NCI-H748 treated with DMSO at 0.1 percent for 48 hours (cell line): ENCODE measurements at regions not wholly inside any gene's neighbourhood (a gene's known extent, or its start where the extent isn't known, plus 50 kb on each side); places are given as distances from the start of the nearest gene placed in this dataset.

Source experiments
- DNase-seq: peaks from one replicate; lab custom pipeline; 2025; lab: John Stamatoyannopoulos, UW

DNA sequence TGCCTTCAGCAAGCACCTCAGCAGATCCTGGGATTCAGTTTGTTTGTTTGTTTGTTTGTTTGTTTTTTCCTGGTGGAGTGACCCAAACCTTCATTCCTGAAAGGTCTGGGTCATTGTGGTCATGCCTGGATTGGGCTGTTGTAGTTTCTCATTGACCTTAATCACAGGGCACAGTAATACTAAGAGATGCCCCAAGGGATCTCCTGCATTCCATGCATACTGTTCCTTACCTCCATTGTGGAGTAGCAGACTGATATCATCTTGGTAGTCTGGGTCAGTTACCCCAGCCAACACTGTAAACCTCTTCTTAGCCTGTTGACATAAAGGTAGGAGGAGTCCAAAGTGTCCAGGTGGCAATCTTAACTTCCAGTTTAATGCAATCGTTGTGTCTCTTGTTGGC, 1466.7 kb upstream of the CDH9 start:
- no peak for DNase-seq

GRCh38 chr5:28500511-28500910, 1462.1 kb upstream of the CDH9 start:
- no peak for DNase-seq

DNA sequence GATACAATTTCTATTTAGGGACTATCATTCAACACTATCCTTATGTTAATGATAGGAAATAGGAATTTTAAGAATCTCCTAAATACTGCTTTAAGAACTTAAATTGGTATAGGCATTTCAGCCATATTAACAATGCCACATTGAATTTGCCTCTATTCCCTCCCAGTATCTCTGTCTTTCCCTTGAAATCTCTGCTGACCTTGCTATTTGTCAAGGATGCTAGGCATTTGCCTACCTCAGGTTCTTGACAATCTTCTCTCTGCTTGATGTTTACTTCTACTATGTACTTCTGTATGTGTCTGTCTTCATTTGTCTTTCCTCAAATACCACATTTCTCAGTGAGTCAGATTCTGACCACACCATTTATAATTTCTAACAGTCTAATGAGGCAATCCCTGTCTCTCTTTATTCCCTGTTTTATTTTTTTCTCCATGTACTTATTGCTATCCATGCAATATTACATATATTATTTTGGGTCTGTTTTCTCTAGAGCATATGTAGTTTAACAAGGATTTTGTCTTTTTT, 1461.4 kb upstream of the CDH9 start:
- DNase-seq = no peak

DNA sequence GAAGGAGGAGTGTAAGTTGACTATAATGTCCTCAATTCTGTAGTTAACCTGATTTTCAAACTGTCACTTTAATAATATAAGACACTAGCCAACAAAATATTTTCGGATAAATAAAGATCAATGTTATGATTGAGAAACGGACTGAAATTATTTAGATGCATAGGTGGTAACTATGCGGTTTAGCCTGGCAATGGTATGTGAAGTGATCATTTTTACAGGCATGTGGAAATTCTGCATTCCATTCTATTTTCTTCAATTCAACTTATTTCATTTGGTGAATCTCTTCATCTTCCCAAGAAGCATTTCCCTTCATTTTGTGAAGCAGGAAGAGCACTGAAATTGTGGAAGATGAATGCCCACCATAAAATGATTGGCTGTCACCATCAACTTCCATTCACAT, 1457.5 kb upstream of the CDH9 start:
- DNase-seq = no peak

GRCh38 chr5:28493456-28493855, 1455.1 kb upstream of the CDH9 start:
- no peak for DNase-seq

DNA sequence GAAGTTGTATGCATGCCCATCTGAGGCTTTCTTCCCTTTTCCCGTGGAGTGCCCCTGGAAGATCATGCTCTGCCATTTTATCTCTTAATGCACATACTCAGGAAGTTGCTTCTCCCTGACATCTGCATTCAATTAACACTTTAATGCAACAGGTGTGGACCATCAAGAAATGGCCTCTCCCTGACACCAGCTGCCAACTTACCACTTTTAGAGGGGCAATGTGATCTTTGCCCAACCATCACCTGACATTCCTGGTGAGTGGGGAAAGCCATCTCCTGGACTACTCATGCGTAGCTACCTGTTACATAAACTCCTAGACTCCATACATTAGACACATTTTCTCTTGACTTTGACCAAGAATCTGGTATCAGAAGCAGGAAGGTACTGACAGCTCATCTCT, 1450.4 kb upstream of the CDH9 start:
- no peak for DNase-seq

DNA sequence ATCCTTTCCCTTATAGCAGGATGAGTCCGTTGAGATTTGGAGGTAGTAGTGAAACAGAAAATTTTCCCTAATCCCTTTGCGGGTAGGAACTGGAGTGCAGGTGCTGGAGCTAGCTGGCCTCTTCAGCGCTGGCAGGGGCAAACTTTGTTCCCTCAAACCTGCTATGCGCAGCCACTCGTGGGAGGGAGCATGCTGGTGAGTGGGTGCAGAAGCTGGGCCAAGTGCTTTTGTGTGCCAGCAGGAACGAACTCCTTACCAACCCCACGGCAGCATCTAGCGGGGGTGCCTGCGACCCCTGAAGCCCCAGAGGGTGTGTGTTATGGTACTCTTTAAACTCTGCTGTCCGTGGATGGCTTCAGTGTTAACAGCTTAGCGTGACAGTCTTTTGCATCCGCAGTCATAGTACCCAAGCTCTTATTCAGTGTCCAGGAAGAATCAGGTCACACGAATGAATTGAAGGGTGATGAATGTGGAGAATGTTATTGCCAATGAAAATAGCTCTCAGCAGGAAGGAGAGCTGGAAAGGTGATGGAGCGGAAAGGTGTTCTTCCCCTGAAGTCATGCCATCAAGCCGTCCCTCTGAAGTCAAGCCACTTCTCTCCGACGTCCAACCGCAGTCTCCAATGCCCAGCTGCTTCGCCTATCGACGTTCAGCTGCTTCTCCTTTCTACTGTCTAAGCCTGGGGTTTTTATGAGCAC, 1445.1 kb upstream of the CDH9 start:
- no peak for DNase-seq

- peak; percentile 82 for DNase-seq
Observed at GRCh38 chr5:28473531-28474107, 1435.2 kb upstream of the CDH9 start.

- no peak for DNase-seq
Observed at GRCh38 chr5:28468166-28468565, 1429.8 kb upstream of the CDH9 start.

DNA sequence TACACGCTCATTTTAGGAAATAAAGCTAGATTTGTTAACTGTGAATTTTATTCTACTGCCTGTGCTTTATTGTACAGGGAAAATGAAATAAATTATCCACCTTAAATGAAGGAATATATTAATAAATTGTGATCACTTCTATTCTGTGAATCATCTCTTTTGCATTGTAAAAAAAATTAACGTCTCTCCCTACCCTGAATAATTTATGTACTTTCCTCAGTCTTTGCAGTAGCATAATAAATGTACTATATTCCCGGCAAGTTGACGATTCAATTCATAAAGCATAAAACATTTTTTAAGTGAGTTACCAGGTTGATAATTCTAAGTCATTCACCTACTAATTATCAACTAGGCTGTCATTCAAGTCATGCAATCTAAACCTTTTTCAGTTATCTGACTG, 1425.3 kb upstream of the CDH9 start:
- no peak for DNase-seq

GRCh38 chr5:28451483-28451882, 1413.1 kb upstream of the CDH9 start:
- no peak for DNase-seq

DNA sequence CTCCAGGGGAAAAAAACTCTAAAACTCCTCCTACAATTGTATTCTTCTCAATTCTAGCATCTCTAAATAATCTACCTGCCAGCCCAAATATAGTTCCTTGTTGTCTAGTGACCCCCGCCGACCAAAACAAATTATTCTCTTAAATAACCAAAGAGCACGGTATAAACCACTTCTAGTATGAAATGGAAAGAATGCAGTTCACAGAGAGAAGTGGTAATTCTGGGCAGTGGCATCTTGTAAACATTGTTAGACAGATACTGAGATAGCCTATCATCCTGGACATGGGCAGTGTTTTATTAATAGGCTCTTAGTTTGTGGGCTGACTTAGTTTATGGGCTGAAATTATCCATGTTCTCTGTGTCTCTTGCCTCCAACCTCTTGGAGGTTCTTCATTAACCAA, 1412.6 kb upstream of the CDH9 start:
- DNase-seq = no peak

DNA sequence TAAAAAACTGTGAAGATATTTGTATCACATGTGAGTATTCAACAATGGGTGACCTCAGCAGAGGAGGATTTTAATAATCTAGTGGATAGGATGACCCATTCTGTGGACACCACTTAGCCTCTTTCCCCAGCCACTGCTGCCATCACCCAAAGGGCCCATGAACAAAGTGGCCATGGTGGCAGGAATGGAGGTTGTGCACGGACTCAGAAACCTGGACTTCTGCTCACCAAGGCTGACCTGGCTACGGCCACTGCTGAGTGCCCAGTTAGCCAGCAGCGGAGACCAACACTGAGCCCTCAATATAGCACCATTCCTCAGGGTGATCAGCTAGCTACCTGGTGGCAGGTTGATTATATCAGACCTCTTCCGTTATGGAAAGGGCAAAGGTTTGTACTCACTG, 1410.4 kb upstream of the CDH9 start:
- DNase-seq = no peak

GRCh38 chr5:28430565-28431178, 1392.3 kb upstream of the CDH9 start:
- no peak for DNase-seq

GRCh38 chr5:28421141-28421540, 1382.8 kb upstream of the CDH9 start:
- no peak for DNase-seq

GRCh38 chr5:28415791-28416443, 1377.5 kb upstream of the CDH9 start:
- no peak for DNase-seq

GRCh38 chr5:28414619-28415018, 1376.2 kb upstream of the CDH9 start:
- no peak for DNase-seq

DNA sequence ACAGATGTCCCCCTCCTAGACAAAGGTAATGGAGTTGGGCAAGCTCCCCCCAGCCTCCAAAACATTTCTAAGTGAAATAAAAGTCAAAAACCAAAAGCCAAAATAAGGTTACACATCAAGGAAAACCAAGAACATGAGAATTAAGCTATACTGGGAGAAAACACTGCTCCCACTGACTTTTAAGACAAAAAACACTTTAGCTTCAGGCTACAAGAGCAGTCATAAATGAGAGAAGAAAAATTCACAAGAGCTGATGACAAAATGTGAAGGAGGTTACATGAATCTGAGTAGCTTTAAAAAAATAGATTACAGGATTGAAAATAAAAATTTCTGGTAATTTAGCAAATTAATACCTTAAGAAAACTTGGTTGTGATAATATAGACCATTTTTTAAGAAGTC, 1370.3 kb upstream of the CDH9 start:
- no peak for DNase-seq

- no peak for DNase-seq
Observed at GRCh38 chr5:28408186-28408585, 1369.8 kb upstream of the CDH9 start.

DNA sequence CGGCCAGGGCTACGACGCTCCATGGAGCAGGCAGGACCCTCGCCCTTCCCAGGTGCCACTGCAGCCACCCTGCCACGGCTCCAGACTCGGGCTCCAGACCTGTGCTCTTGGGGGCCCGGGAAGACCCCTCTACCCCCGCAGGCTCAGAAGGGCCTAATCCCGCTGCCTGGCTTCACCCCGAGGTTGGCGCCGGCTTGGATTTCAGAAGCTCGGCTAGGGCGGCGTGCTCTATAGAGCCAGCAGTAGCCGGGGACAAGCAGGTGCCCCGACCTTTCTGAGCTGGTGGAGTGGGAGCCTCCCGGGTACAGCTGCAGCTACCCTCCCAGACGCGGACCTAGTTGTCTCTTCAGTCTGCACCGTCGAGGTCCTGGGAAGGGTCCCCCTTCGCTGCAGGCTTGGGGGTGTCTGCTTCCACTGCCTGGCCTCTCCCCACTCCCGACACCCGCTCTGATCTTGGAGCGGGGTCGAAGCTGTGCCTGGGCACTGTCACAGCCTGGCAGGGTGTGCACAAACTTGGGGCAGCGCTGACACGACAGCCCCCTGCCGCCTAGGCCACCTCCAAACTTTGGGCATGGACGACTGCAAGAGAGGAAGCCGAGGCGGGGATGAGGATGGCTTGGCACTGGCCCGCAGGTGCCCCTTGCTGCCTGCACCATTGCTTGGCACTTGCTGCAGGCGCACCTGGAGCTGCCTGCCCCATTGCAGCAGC, 1366.1 kb upstream of the CDH9 start:
- no peak for DNase-seq

DNA sequence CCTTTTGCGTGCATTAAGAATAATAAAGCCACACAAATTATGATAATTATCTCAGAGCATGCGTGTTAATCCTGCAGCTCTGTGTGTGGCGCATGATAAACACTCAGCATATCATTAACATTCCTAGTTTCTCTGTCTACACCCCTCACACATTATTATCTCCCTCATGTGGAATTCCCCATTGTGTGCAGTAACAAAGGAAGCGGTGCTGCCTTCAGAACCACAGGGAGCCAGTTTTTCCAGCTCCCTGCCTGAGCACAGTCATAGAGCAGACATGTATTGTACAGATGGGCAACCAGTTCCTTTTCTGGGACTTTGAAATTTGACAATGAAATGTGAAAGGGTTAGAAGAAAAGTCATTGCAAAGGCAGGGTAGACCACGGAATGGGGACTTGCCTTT, 1365.5 kb upstream of the CDH9 start:
- peak; percentile 75 for DNase-seq

DNA sequence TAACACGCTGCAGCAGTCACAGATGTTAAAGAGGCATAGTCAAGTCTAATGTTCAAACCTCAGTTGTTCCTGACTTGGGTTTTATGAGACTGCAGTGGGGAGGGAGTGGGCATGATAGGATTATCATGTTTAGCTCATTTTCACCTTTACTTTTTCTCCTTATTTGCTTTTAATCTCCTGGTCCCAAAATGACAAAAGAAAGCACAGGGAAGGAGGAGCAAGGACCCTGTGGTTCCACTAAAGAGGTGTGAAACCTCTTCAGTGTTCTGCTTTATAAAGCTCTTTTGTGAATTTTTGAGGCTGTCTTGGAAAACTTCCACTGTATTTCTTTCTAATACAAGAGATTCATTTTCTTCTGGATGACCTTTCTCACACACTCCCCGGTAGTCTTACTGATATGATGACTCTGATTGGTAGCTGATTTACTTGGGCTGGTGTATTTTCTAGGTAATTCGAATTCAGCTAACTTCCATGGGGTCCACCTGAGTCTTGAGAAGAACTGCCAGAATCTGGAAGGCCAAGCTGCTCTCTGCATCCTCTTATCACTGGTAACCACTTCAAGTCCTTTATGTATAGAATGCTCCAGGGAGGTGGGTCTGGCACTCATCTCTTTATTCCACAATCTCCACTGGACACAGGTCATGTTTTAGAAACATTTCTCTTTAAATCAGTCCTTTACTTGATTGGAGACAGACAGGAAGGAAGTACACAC, 1364.4 kb upstream of the CDH9 start:
- DNase-seq = no peak
